HG03442 (cell line): ENCODE measurements at regions not wholly inside any gene's neighbourhood (a gene's known extent, or its start where the extent isn't known, plus 50 kb on each side); places are given as distances from the start of the nearest gene placed in this dataset.
"Not testable (repeated sequence)": the region's sequence is repeated elsewhere in the genome, so short reads cannot be mapped to it uniquely, and the experiment has no call there.

Experiments
- ATAC-seq: cut with Tn5 transposase; IDR thresholded peaks from one replicate; pipeline ENCODE4 v1.9.1; 2021; ENCODE audit warnings: mild to moderate bottlenecking, moderate library complexity; ENCODE audit not compliant: unreplicated experiment

- no peak for ATAC-seq
Observed at GRCh38 chr3:168801794-168802193, 706.1 kb upstream of the GOLIM4 start.

GRCh38 chr3:168796339-168796738 lies 700.6 kb upstream of the GOLIM4 start:
- no peak for ATAC-seq

GRCh38 chr3:168794427-168794826 lies 698.7 kb upstream of the GOLIM4 start:
- no peak for ATAC-seq

- ATAC-seq = no peak
Observed at GRCh38 chr3:168782193-168782592, 686.5 kb upstream of the GOLIM4 start.

- ATAC-seq = not testable (repeated sequence)
Observed at GRCh38 chr3:168779970-168780645, 684.4 kb upstream of the GOLIM4 start.

- ATAC-seq = no peak
Observed at GRCh38 chr3:168753724-168754123, 658.0 kb upstream of the GOLIM4 start.

- no peak for ATAC-seq
Observed at GRCh38 chr3:168752339-168752738, 656.6 kb upstream of the GOLIM4 start.

- no peak for ATAC-seq
Observed at GRCh38 chr3:168747697-168748096, 652.0 kb upstream of the GOLIM4 start.

- ATAC-seq = no peak
Observed at GRCh38 chr3:168738527-168739325, 643.0 kb upstream of the GOLIM4 start.

GRCh38 chr3:168736202-168736601 lies 640.5 kb upstream of the GOLIM4 start:
- ATAC-seq = no peak

GRCh38 chr3:168730073-168730472 lies 634.3 kb upstream of the GOLIM4 start:
- ATAC-seq = no peak

- ATAC-seq = no peak
Observed at GRCh38 chr3:168722091-168722490, 626.4 kb upstream of the GOLIM4 start.

GRCh38 chr3:168714609-168715240 lies 619.0 kb upstream of the GOLIM4 start:
- peak; percentile 98 for ATAC-seq

- ATAC-seq = no peak
Observed at GRCh38 chr3:168709073-168709472, 613.3 kb upstream of the GOLIM4 start.

GRCh38 chr3:168707900-168708299 lies 612.2 kb upstream of the GOLIM4 start:
- peak; percentile 87 for ATAC-seq

GRCh38 chr3:168705412-168705811 lies 609.7 kb upstream of the GOLIM4 start:
- no peak for ATAC-seq

GRCh38 chr3:168696051-168696450 lies 600.3 kb upstream of the GOLIM4 start:
- ATAC-seq = no peak

- no peak for ATAC-seq
Observed at GRCh38 chr3:168693870-168694269, 598.1 kb upstream of the GOLIM4 start.

- ATAC-seq = no peak
Observed at GRCh38 chr3:168688267-168688666, 592.5 kb upstream of the GOLIM4 start.

GRCh38 chr3:168684519-168684918 lies 588.8 kb upstream of the GOLIM4 start:
- ATAC-seq = no peak

- no peak for ATAC-seq
Observed at GRCh38 chr3:168678730-168679129, 583.0 kb upstream of the GOLIM4 start.

GRCh38 chr3:168671091-168671490 lies 575.4 kb upstream of the GOLIM4 start:
- no peak for ATAC-seq
